ENCODE measurements at regions not wholly inside any gene's neighbourhood (a gene's known extent, or its start where the extent isn't known, plus 50 kb on each side); places are given as distances from the start of the nearest gene placed in this dataset.
"Not testable (repeated sequence)": the region's sequence is repeated elsewhere in the genome, so short reads cannot be mapped to it uniquely, and the experiment has no call there.

DNA sequence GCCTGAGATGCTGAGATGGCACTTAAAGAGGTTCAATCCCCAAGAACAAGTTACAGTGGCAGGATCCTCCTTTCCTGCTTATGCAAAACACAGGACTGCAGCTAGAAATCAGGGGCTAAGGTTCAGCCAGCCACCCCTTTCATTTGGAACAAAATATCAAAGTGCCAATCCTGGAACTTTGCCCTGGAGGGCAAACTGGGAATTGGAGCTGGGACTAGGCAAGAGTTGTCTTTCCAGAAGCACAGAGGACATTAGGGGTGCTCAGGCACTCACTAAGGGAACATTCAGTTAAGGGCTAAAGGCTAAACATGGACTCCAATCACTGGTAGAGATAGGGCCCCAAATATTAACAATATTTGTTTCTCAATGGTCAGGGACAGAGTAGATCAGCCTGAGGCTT, 237.2 kb downstream of the EMP1 start:
- DNase-seq, result no peak

DNA sequence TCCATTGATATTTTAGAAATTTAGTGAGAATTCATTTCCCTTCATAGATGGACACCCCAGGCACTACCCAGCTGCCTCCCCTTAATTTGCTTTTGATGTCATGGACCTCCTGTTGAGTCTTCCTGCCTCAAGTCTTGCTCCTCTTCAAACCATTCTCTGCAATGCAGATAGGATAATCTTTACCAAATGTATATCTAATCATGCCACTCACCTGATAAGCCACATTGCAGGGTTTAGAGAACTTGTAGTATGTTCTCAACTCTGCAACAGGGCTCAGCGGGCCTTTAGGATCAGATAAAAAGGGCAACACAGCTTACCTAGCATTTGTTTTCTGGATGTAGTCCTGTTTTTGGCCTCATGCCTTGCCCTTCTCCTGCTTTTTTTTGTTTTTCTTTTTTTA, 234.5 kb downstream of the EMP1 start:
- no peak for DNase-seq

GRCh38 chr12:13428538-13429265, 232.2 kb downstream of the EMP1 start:
- peak in 1 of 2 experiments; percentile 13 for DNase-seq

- DNase-seq, result no peak
These were observed 229.2 kb downstream of the EMP1 start for GRCh38 chr12:13425766-13426165.

- DNase-seq, result no peak
These were observed 225.8 kb downstream of the EMP1 start for GRCh38 chr12:13422291-13422690.

- no peak for DNase-seq
These were observed 221.0 kb downstream of the EMP1 start for GRCh38 chr12:13417516-13417915.

- DNase-seq, result no peak
These were observed 214.8 kb downstream of the EMP1 start for GRCh38 chr12:13411287-13411686.

DNA sequence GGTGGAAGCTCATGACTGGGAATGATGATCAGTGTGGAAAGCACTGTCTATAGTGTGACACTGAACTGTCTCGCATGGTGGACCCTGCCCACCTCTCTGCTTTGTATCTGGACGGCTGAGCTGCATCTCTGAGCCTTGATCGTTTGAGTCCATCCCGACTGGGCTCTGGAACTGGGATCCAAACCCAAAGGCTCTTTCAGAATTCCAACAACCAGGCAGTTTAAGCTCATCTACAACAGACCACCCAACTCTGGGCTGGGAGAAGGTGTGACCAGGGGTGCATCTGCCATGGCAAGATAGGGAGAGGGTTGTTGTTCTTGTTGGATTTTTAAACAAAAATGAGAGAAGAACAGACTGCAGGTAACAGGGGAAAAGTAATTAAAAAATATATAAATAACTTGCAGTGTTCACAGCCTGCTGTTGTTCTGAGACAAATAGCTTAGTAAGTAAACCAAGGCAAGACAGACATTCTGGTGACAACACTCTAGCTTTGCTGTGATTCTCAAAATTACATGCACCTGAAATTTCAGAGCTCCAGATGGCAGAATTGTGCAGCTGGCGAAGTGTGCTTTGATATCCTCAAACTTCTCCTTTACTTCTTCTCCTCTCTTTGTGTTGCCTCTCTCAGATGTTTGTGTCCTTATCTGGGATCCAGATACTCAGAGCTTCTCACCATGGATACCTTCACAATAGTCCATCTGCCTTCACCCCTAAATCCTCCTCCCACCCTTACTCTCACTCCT, 209.6 kb downstream of the EMP1 start:
- peak in 1 of 2 experiments; percentile 25 for DNase-seq

- DNase-seq, result no peak
These were observed 208.3 kb downstream of the EMP1 start for GRCh38 chr12:13404631-13405473.

DNA sequence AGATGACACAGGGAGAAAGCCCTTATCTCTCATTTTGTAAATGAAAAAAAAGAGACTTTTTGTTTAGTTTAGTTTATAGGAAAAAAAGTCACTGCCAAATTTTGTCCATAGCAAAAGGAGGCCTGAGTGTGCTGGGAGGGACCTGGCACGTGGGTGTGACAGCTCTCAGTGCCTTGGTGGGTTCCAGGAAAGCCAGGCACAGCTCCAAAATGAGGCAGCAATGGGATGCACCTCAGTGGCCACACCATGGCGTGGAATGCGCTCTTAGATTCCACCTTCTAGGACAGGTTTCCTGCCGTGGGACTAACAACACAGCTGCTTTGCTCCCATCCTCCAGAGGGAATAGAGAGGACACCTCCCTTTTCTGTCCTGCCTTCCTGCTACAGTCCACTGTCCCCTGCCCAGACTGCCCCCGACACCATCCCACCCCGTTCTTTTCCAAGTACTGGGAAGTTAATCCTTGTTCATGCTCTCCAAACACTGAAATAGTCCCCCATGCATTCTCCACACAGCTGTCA, 207.6 kb downstream of the EMP1 start:
- no peak for DNase-seq

- not testable (repeated sequence) for DNase-seq
These were observed 194.8 kb downstream of the EMP1 start for GRCh38 chr12:13391375-13391774.

DNA sequence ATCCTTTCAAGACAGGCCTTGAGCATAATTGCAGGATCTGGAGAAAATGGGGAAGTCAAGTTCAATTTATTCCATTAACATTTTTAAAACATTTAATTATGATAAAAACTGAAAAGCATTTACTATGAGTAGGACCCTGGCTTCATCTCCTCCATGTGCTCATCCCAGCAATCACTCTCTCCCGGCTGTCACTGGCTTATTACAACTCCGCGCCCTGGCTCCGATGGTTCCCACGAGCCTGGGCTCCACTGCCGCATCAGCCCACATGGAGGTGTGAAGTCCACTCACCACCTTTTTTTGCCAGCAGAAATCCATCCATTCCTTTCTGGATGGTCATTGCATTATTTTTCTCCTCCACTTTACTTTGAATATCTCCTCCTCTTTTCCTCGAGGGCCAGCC, 194.4 kb downstream of the EMP1 start:
- no peak for DNase-seq

GRCh38 chr12:13390381-13390861, 193.9 kb downstream of the EMP1 start:
- peak; percentile 51 to 85 for DNase-seq

GRCh38 chr12:13387101-13387500, 190.6 kb downstream of the EMP1 start:
- no peak for DNase-seq

DNA sequence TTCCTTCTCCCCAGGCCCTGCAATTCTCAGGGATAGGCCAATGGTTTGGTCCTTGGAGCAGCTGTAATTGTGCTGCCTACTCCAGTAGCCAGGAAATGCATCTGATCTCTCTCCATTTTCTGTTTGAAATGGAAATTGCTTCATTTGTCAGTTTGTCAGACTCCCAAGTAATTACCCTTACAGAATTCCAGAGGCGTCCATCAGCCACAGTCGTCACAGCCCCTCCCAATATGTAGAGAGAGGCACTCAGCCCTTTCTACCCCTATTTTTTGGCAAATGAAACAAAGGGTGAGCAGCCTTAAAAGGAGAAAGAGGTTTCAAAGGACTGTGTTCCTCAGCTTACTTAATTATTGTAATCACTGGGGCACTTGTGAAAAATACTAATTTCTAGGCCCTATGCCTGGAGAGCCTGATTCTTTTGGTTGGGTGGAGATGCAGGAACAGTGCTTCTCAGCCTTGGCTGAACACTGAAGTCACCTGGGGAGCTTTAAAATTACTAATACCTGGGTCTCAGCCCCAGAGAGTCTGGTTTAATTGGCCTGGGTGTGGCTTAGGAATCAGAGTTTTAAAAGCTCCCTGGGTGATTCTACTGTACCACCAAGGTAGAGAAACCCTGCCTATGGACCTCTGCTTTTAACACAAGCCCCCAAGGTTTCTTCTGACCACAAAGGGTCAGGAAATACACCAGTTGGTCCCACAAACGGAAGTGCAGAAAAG, 190.0 kb downstream of the EMP1 start:
- DNase-seq, result no peak

- DNase-seq, result no peak
These were observed 186.9 kb downstream of the EMP1 start for GRCh38 chr12:13383379-13383778.

DNA sequence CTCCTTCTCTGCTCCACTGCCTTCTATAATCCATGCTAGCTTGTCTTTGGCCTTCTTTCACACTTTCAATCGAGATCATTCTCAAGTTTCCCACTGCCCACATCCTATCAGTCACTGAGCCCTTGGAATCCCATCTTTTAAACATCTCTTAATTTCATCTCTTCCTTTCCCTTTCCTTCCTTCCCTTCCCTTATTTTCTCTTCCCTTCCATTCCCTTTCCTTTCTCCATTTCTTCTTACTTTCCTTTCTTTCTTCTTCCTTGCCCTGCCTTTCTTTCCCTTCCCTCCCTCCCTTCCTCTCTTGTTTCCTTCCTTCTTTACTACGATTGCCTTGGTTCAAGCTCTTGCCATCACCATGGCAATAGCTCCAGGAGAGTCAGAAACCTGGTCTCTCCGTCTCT, 183.8 kb downstream of the EMP1 start:
- DNase-seq, result no peak

DNA sequence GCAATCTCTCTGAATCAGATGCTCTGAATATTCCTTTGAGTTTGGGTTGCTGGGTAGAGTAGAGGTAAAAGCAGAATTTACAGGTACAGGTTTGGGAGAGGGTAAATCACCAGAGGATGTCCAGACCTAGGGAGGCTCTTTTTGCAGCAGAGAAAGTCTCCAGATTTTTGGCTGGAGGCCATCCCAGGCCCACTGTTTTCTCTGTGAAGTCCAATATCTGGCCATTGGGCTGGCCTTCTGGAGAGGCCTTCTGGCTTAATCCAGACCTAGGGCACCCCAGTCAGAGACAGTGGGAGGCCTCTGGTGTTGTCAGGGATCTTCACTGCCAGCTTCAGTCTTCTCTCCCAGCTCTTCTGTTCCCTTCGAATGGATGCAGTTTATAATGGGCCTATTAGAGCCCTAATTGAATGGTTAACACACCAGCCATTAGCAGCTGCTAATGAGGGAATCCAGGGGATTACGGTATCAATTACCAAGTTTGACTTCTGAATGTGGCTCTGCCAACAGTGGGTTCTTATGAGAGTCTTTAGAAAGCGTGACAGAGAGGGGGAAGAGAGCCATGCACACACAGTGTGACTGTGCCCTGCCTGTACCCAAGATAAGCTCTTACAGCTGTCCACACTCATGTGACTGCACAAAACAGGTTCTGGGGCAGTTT, 183.1 kb downstream of the EMP1 start:
- peak; percentile 5 to 40 for DNase-seq

DNA sequence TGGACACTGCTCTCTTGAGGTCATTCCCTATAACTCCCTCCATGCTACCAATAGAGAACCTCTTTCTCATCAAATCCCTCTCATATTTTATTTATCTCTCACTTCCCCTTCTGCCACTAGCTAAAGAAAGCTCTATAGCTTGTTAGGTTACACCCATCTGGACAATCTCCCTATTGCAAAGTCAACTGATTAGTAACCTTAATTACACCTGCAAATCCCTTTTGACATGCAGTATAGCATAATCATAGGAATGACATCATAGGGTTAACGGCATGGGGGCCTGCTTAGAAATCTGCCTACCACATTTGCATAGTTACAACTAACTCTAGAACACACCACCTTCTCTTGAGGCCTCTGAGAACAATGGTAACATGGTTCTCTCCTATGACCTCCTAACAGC, 181.2 kb downstream of the EMP1 start:
- DNase-seq, result no peak

DNA sequence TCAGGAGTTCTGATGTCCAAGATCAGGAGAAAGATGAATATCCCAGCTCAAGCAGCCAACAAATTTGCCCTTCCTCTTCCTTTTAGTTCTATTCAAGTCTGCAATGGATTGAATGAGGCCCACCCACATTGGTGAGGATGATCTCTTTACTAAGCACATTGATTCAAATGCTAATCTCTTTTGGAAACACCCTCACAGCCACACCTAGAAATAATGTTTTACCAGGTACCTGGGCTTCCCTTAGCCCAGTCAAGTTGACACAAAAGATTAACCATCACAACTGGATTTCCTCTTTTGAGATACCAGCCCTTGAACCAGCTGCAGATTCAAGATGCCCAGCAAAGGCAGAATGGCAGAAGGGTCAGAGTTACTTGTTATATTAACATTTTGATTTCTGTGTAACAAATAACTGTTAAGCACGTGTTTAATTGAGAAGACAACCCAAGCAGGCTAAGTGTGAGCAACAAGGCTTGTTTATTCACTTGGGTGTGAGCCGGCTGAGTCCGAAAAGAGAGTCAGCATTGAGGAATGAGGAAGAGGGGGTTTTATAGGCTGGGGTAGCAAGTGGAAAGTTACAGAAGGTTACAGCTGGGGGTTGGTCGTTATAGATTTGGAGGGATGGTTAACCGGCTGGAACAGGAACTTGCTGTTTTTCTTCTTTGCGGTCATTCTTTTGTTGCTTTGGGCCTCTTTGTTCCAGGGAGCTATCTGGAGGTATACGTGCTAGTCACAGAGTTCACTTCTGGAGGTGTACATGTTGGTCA, 180.3 kb downstream of the EMP1 start:
- no peak for DNase-seq

Measured in NCI-H524 (cell line).